Keratinocyte (primary cell): ENCODE measurements at regions not wholly inside any gene's neighbourhood (a gene's known extent, or its start where the extent isn't known, plus 50 kb on each side); places are given as distances from the start of the nearest gene placed in this dataset.

ENCODE experiments used
- CTCF ChIP-seq, 3 experiments: IDR thresholded peaks in 1 of 3; conservative IDR thresholded peaks in 1 of 3; optimal IDR thresholded peaks in 1 of 3; 2 replicates in 2 of 3; 3 replicates in 1 of 3; pipeline versions ENCODE3 to v1.5.1; 2011; ENCODE audit warnings: low read length in 3 of 3, mild to moderate bottlenecking in 3 of 3, moderate library complexity in 2 of 3, control low read depth in 1 of 3, inconsistent platforms in 1 of 3; ENCODE audit not compliant: insufficient read depth in 2 of 3; ENCODE audit errors: extremely low read depth in 1 of 3
- EZH2 ChIP-seq: IDR thresholded peaks from one replicate; pipeline ENCODE4 v1.6.1; 2012; ENCODE audit warnings: inconsistent platforms, mild to moderate bottlenecking, low read length, moderate library complexity

GRCh38 chr5:31124651-31125305 lies 68.7 kb upstream of the CDH6 start:
- TF ChIP-seq CTCF (optimal IDR thresholded peaks at IDR 0.05 in 1 of 3, IDR thresholded peaks at IDR 0.05 in 1 of 3, conservative IDR thresholded peaks at IDR 0.05 in 1 of 3; ENCODE audit: extremely low read depth in 1 of 3, insufficient read depth in 2 of 3, low read length in 3 of 3) (no peak), EZH2 (no peak)
